Right hindlimb (tissue), 1 donor: ENCODE measurements at regions not wholly inside any gene's neighbourhood (a gene's known extent, or its start where the extent isn't known, plus 50 kb on each side); places are given as distances from the start of the nearest gene placed in this dataset.
"Not testable (repeated sequence)": the region's sequence is repeated elsewhere in the genome, so short reads cannot be mapped to it uniquely, and the experiment has no call there.

ENCODE experiments used
- DNase-seq: peaks from one replicate; pipeline ENCODE4 v3.0.0-alpha.2; 2018

DNA sequence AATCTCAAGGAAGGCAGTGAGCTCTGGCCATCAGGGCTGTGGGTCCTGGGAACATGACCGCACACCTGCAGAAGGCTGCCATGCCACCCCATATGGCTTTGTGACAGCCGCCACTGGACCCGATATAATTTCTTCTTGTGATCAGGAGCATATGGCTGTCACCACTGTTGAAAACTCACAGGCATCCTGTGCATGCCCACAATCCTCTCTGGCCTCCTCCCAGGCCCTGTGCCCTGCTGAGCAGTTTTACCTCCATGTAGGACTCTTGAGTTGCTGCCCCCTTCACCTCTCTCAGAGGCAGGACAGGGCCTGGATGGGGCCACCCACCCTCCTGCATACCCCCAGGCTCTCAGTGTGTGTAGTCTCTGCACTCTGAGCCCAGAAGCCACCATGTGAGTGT lies 391.9 kb upstream of the AKR1E2 start:
- DNase-seq = no peak

DNA sequence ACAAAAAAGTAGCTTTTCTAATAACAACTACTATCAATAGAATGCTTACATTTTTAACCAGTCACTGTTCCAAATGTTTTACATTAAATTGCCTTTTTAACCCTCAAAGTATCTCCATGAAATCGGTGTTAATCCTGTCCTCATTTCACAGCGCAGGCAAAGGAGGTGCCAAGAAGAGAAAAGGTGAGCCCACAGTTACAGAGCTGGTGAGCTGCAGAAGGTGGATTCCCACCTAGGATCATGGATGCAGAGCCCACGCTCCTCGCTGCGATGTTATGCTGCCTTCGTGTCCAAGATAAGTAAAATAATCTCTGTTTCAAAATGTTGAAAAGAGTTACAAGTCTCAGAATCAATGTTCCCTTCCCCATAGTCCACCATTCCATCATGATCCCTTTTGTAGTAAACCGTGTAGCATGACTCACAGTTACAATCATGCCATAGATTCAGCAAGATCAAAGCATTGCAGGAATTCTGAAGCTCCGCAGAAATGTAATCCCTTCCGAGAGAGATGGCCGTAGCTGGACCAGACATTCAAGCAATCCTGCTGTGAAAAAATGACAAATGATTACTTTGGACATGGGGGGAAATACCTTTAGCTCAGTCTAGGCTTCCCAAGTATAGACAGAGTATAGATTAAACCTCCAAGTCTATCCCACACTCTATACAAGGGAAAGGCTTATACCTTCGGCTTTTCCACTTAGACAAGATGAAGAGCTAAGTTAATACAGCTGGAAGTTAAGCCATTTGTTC lies 394.7 kb upstream of the AKR1E2 start:
- DNase-seq = no peak

DNA sequence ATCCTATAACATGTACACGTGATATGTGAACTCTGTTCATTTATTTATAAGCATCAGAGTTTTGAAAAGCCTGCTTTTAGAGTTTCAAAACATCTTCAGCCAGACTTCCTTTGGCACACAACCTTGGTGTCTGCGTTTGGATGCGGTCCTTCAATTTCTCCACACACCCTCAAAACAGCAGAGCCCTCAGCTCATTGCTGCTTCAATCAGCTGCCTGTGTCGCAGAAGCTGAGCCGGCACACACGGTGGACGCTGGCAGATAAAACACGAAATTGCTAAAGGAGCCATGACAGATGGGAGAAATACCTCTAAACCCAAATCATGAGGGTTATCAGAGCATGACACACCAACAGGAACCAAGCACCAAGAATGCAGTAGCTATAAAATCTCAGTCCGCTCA lies 396.4 kb upstream of the AKR1E2 start:
- DNase-seq = no peak

DNA sequence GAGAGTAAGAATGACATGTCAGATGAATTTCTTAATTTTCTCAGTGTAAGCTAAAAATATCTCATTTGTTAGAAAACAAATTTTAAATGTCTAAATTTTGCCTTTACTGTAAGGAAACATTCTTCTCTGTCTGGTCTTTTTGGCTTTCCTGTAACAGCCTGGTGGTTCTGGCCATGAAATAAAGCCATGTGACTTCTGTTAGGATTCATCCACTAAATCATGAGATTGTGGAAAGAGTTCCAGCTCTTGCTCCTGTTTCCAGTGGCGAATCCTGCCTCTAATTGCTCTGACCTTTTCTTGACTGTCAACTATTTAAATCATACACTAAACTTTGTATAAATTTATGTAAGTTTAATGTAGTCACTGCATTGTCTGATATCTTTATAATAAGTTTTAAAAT lies 398.5 kb upstream of the AKR1E2 start:
- DNase-seq = no peak

DNA sequence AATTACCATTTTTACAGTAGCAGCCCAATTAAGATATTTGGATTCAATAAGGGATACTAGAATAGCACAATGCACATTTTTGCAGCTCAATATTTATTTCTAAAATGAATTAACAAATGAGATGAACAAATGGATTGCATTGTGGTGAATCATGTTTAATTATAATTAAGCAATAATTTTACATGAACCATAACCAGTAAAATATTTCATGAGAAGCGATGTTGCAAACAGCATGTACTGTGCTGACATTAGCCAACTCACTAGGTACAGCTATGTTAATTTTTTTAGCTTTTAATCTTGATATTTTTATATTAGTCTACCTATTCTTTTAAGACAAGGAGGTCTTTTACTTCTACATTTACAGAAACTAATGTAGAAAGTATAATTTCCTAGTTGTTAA lies 399.1 kb upstream of the AKR1E2 start:
- DNase-seq = no peak

DNA sequence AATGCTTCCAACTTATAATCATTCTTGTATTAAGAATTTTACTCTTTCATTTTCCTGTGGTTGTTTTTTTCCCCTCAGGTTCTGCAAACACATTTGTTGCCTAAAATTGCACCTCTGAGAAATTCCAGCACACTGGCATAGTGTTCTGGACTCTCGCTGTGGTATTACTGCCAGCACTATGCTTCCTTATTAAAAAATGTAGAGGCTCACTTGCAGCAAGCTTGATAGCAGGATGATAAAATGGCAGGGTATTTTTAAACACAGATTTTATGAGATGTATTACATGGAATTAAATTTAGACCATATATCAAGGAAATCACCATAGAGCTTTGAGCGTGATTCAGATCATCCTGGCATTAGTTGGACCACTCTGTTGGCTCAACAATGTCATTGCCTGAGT lies 416.7 kb upstream of the AKR1E2 start:
- DNase-seq = no peak

DNA sequence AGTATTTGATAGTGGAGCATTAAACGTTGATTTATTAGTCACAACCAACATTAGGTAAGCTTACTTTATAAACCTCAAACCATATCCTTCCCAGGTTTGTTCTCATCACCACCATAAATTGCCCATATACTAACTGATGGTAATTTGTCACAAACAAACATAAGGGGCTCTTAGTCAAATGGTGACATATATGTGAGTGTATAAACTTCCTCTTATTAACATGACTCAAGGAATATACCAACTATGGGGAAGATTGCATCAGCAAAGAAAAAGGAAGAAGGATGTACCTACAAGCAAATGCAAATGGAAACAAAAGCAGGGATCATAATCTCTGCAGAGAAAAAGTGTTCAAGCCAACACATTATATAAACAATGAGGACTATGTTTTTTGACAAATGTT lies 418.2 kb upstream of the AKR1E2 start:
- DNase-seq = no peak

DNA sequence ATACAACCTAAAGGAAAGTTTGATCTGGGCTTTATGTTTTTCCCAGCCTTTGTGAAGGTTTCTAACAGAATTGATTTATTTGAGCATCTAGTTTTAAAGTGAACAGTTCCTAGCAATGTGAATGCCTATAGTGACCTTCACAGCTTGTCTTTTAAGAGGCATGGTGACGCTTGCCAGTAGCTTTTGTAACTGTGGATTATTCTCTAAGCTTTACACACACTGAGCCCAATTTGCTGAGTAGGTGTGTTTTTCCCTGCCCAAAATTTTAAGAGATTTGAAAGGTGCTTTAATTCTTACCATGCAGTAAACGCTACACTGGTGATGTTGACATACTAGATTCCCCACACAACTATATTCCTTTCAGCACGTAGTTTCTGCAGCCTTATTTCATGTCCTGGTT lies 420.2 kb upstream of the AKR1E2 start:
- DNase-seq = no peak

DNA sequence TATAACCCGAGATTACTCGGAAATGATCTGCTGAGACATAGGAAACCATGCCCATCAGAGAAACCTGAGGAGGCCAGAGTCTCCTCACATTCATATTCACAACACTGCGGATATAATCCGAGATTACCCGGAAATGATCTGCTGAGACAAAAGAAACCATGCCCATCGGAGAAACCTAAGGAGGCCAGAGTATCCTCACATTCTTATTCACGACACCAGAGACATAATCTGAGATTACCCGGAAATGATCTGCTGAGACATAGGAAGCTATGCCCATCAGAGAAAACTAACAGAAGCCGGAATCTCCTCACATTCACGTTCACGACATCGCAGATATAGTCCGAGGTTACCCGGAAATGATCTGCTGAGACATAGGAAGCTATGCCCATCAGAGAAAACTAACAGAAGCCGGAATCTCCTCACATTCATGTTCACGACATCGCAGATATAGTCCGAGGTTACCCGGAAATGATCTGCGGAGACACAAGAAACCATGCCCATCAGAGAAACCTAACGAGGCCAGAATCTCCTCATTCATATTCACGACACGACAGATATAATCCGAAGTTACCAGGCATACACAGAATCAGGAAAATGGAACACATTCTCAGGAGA lies 422.3 kb upstream of the AKR1E2 start:
- DNase-seq = no peak

DNA sequence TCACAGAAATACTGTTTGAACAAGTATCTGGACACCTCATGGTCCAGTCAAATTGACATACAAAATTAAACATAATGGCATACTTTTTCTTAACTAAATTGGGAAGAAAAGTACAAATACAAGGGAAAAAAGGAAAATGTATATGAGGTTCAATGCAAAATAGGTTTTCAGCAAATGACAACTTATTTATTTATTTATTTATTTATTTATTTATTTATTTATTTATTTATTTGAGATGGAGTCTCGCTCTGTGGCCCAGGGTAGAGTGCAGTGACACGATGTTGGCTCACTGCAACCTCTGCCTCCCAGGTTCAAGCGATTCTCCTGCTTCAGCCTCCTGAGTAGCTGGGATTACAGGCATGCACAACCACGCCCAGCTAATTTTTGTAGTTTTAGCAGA lies 424.9 kb upstream of the AKR1E2 start:
- not testable (repeated sequence) for DNase-seq

DNA sequence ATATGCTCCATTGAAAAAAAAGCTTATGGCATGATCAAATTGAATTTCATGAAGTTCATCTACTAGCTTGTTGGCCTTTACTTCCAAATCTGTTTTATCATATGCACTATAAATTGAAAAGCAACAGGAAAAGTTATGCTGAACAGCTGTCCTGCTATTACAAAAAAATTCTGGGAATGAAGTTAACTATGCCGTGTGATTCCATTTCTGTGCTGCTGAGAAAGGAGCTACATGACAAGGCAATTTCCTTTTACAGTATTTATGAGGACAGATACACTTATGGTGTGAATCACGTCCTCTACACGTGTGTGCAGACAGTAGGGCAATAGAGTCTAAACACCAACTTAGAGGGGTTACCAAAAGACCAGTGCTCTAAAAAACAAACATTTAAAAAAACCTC lies 426.5 kb upstream of the AKR1E2 start:
- DNase-seq = no peak

DNA sequence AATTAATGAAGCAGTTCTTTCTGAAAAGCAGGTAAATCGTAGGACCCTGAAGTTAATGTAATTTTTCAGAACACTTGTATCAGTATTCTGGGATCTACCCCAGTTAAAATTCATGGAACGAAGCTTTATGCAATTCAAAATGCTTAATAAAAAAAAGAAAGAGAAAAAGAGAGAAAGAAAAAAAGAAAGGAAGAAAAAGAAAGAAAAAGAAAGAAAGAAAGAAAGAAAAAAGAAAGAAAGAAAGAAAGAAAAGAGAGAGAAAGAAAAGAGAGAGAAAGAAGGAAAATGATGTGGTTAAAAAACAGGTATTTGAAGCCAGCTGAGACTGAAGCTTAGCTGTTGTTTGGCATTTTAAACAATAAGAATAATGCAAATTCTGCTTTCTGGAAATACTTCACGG lies 427.4 kb upstream of the AKR1E2 start:
- DNase-seq = no peak

DNA sequence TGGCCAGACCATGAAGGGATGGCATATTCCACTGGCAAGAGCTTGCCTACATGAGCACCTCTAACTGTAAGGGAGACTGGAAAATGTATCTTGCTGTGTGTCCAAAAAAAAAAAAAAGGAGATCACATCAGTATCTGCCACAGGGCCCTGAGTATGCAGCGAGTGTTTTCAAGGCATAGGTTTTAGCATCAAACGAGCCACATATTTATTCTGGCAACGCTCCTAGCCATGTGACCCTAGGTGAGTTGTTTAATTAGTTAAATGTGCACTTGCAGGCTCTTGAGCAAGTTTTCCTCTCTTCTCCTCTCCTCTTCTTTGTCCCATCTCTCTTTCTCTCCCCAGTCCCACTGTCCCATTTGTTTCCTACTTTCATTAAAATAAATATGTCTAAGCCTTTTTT lies 428.7 kb upstream of the AKR1E2 start:
- DNase-seq = no peak

DNA sequence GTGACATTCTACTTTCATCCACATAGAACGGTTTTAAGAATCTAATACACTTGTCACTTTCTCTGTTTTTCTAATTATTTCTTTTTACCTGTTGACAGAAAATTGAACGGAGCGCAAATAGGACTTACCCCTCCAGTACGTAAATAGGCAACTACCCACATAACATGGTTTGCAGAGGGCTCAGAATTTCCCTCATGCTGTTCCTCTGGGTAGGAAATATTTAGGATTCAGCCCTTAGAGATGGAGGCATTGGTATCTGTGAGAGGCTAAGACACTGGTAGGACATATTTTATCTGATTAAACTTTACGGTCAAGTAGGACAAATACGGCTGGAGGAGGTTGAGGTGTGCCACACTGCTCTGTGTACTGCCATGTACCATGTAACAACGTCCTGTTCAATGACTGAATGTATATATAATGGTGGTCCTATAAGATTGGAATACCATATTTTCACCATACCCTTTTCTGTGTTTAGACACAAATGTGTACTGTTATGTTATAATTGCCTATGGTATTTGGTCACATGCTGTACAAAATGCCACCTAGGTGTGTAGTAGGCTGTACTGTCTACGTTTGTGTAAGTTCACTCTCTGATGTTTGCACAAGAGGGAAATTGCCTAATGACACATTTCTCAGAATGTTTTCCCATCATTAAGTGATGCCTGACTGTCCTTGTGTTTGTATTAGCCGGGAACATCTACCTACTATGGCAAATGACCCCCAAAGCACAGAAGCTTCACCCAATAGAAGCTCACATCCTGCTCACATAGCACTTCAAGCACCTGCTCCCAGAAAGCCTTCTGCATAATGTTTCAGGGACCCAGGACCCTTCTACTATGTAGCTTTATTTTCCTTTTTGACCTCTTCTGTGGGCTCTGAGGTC lies 429.4 kb upstream of the AKR1E2 start:
- no peak for DNase-seq

DNA sequence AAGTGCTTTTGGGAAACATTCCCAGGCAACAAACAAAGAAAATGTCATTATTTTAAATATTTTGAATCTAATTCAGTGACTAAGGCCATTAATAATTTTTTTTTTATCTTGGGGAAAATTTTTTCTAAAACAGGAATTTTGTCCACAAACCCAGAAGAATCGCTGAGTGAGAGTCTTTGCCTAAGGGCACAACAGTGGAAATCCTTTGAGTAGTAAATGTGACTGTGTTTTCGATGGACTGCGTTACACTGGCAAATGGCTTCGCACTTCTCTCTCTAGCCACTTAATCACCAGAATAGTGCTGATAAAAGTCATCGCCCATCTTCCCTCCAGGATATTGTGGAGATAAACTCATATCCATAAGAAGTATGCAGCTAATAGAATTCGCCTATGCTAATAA lies 430.3 kb upstream of the AKR1E2 start:
- DNase-seq = no peak

DNA sequence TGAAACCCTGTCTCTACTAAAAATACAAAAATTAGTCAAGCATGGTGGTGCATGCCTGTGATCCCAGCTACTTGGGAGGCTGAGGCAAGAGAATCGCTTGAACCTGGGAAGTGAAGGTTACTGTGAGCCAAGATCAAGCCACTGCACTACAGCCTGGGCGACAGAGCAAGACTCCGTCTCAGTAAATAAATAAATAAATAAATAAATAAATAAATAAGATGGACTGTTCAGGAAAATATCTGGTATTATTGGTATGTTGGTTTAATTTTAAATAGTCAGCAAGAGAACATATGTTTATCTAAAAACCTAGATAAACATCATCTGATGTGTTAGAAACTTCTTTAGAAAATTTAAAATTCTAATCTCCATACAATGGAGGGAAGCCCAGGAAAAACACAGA lies 431.6 kb upstream of the AKR1E2 start:
- DNase-seq = not testable (repeated sequence)

DNA sequence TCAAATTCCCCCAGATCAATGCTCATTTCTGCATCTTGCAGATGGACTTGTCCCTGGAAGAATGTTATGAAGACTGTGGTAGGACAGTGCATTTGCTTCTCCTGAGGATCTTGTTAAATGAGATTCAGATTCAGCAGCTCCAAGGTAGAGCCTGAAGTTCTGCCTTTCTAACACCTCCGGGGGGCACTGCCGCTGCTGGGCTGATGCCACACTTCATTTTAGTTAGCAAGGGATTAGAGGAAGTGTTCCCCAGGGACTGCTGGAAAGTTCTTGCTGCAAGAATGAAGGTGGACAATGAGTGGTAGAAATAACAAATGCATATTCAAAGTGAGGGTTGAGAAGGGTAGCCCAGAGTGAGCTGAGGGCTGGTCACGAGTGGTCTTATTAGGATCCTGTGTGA lies 434.3 kb upstream of the AKR1E2 start:
- DNase-seq = no peak

DNA sequence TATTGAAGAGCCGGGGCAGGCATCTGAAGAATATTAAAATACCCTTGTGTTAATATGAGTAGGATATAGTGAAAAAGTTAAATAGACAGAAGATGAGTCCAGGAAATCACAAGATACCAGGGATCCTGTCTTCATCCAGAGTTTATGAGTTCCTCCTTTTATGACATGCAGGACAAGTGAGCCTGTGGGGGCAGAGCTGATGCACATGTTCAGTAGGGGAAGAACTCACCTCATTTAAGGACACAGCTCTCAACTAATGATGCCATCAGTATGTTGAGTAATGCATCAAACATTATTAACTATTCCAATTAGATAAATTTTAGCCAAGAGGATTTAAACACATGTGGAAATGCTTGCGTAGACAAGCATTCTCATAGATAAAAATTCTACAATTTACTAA lies 435.8 kb upstream of the AKR1E2 start:
- no peak for DNase-seq

DNA sequence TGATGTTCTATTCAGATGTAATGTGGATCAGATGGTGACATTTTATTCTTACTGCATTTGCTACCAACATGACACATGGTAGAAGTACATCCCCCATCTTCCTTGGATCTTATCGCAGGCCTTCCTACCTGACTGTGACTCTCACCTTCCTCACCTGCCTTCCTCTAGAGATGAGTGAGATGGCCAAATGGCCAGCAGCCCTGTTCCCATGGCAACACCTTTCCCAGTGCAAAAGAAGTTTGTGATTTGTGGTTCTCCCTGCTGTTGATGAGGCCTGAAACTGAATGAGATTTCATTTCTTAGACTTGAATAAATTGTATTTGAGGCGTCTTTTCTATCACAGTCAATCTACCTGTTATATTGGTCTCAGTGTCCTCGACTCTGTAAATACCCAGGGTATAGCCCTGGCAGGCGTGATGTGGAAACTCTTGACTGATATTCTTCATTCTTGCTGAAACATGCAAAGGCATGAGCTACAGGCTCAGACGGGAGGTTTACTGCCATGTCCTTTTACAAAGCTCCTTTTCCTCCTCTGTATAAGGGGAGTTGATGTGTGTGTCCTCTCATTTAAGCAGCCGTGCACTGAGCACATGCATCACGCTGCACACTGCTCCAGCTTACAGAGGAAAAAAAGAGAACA lies 440.7 kb upstream of the AKR1E2 start:
- DNase-seq = no peak

DNA sequence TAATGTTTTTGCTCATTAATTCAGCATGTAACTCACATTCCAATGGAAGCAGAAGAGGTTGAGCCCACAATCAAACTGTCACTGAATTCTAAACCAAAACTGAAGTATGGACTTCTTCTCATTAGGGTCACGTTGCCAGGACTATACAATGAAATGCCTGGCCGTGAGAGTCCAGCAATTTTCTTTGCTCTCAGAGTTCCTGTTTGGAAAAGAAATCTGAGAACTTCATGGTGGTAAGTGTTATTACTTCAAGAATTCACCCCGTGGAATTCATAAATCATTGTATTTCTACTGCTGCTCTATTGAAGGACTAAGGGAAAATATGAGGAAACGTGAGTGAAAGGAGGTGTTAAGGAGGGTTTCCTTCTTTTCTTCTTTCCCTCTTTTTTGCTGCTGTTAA lies 441.8 kb upstream of the AKR1E2 start:
- DNase-seq = no peak

DNA sequence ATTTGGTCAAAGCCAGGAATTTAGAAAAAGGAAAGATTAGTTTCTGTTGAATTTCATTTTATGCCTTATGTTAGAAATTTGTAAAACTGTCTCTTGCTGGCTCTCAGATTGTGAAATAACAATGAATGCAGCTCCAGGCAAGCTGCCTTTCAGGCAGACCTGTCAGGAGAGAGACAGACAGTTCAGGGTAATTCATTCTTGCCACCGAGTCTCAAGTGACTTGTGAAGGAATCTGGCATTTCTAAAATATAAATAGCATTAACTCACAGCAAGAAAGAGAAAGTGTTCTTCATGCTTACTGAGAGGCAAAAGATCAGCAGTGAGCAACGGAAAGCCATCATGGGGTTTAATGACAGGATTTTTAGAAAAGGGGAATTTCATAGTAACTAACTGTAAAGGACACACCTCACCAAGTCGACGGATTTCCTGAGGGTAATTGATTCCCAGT lies 442.3 kb upstream of the AKR1E2 start:
- no peak for DNase-seq

DNA sequence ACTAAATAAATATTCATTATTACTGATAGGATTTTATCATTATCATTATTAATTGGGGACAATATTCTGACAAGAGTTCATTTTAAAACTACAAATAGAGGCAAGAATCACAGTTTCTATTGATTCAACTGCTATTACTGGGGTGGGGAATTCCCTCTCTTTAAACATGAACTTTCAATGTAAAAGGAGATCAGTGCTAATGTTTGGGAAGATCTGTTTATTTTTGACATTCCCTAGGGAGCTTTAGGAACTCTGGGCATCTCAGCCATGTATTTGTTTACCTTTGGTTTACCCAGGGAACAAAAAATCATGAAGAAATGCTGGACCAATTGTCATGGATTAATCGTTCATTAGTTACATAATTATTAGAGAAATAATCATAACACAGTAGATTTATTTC lies 443.2 kb upstream of the AKR1E2 start:
- DNase-seq = no peak

DNA sequence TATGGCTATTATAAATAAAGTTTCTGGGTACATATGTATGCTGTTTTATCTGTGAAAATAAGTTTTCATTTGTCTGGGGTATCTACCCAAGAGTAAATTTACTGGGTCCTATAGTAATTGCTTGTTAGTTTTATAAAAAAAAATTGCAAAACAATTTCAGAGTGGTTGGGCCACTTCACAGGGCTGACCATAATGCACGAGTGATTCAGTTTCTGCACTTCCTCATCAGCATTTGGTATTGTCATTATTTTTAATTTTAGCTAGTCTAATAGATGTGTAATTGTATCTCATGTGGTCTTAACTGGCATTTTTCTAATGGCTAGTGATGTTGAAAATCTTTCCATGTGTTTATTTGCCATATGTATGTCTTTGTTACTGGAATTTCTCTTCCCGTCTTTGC lies 452.4 kb upstream of the AKR1E2 start:
- no peak for DNase-seq
